Stimulated activated CD8-positive, alpha-beta memory T cell treated with anti-CD3 and anti-CD28 coated beads, Interleukin-15, amount 100 ng/mL, for 4 hours (primary cell): ENCODE measurements at regions not wholly inside any gene's neighbourhood (a gene's known extent, or its start where the extent isn't known, plus 50 kb on each side); places are given as distances from the start of the nearest gene placed in this dataset.
"Not testable (repeated sequence)": the region's sequence is repeated elsewhere in the genome, so short reads cannot be mapped to it uniquely, and the experiment has no call there.

Experiments
- DNase-seq, 2 donors: peaks; one replicate each; pipeline ENCODE4 v3.0.0-alpha.2; 2020; ENCODE audit warnings: low read depth in 2 of 2

DNA sequence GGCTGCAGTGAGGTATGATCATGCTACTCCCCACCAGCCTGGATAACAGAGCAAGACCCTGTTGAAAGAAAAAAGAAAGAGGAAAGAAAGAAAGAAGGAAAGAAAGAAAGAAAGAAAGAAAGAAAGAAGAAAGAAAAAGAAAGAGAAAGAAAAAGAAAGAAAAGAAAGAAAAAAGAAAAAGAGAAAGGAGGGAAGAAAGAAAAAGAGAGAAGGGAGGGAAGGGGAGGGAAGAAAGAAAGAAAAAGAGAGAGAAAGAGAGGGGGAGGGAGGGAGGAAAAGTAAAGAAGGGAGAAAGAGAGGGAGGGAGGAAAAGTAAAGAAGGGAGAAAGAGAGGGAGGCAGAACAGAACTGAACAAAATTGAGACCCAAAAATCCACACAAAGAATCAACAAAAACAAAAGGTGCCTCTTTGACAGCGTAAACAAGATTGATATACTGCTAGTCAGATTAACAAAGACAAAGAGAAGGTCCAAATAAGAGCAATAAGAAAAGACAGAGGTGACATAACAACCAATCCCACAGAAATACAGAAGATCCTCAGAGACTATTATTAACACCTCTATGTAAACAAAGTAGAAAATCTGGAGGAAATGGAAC is 293.9 kb upstream of the AMIGO2 start:
- DNase-seq = no peak

DNA sequence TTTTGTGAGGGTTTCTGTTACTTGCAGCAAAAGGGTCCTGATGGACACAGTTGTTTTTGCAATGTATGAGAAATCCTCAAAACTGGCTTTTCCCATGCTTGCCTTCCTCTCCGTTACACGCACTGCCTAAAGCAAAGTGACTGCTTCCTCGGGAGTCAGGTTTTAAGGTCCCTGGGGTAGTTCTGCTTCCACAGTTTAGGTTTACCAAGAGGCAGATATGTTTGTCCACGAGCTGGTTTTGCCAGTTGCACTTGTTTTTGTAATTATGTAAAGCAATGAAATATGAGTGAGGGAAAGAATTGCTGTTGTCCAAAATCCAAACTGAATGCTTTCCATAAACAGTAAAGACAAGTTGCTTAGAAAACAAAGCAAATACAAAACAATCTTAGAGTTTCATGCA is 290.7 kb upstream of the AMIGO2 start:
- no peak for DNase-seq

DNA sequence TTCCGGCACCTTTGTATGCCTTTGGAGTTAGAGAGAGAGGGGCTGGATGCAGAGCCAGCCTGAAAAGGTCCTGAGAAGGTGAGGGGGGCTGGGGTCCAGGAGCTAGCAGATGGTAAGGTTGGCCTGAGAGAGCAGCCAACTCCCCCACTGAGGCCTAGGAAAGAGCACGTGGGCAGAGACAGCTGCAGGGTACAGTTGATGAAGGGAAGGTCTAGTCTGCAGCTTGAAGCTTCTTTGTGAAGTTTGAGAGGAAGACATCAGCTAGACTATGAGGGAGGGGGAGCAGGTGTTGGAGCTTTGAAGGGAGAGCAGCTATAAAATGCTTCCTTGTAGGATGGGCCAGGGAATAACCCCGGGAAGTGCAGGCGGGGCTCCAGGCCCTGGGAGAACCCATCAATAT is 289.3 kb upstream of the AMIGO2 start:
- no peak for DNase-seq

DNA sequence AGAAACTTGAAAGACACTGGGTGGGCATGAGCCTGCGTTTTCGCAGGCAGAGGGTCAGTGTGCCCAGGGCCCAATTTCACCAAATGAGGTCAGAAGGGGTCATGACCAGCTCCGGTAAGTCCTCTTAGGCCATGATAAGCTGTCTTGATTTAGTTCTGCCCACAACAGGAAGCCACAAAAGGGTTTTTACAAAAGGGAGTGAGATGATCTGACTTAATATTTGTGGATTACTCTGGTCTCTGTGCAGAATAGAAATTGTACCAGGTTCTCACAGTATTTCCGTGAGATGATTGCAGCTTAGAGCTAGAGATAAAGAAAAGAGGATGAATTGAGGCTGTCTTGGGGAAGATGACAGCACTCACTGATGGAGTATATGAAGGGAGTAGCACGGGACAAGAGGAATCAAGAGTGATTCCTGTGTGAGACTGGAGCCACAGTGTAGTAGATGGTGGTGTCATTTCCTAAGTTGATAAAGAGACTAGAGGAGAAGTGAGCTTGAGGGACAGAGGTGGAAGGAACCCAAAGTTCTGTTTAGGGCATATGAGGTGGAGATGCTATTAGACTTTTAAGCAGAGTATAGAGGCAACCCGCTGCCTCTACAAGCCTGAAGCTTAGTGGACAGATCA is 288.3 kb upstream of the AMIGO2 start:
- no peak for DNase-seq

DNA sequence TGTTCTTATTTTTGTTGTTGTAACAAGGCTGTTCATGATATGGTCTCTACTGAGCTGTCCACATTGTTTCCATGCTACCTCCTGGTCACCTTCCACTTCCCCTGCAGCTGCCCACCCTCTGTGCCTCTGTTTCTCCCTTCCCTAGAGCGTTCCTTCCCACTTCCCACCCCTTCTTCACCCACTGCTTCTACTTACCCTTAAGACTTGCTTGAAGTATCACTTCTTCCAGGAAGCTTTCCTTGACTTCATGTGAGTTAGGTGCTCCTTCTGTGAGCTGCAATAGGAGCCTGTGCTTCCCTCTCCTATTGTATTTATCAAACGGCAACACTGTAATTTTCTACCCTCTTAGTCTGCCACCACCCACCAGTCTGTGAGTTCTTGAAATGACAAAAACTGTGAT is 286.8 kb upstream of the AMIGO2 start:
- DNase-seq = no peak

DNA sequence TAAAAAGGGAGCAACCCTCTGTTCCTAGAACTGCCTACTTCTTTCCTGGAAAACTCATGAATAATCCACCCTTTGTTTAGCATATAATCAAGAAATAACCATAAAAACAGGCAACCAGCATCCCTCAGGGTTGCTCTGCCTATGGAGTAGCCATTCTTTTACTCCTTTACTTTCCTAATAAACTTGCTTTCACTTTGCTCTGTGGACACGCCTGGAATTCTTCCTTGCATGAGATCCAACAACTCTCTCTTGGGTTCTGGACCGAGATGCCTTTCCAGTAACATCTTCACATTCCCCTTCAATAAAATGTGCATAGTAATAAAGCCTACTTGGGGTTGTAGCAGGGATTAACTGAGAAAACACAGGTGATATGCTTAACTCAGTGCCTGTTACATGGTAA is 286.4 kb upstream of the AMIGO2 start:
- no peak for DNase-seq

DNA sequence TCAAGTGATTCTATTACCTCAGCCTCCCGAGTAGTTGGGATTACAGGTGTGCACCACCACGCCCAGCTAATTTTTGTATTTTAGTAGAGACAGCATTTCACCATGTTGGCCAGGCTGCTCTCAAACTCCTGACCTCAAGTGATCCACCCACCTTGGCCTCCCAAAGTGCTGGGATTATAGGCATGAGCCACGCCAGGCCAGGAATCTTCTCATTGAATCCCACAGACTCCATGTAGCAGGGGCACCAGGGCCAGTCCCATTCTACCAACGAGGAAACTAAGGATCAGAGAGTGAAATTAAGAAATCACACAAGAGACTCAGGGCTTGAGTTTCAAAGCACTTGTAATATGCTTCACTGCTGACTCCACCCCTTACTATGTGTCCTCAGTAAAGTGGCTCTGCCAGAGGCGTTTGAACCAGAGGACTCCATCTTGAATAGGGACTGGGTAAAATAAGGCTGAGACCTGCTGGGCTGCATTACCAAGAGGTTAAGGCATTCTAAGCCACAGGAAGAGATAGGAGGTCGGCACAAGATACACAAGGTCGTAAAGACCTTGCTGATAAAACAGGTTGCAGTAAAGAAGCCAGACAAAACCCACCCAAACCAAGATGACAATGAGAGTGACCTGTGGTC is 285.8 kb upstream of the AMIGO2 start:
- not testable (repeated sequence) for DNase-seq

DNA sequence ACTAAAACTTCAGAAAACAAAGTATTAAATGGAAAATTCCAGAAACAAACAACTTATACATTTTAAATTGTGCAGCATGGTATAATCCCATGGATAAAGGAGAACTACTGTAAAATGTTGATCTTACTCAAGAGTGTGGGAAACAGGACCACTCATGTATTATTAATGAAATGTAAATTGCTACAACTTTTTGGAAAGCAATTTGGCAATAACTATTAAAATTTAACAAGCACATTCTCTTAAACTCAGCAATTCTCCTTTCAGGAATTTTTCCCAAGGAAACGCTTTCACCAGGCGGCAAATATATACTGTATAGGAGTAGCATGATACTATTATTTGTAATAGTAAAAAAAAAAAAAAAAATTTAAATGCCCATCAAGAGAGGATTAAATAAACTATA is 284.5 kb upstream of the AMIGO2 start:
- no peak for DNase-seq

DNA sequence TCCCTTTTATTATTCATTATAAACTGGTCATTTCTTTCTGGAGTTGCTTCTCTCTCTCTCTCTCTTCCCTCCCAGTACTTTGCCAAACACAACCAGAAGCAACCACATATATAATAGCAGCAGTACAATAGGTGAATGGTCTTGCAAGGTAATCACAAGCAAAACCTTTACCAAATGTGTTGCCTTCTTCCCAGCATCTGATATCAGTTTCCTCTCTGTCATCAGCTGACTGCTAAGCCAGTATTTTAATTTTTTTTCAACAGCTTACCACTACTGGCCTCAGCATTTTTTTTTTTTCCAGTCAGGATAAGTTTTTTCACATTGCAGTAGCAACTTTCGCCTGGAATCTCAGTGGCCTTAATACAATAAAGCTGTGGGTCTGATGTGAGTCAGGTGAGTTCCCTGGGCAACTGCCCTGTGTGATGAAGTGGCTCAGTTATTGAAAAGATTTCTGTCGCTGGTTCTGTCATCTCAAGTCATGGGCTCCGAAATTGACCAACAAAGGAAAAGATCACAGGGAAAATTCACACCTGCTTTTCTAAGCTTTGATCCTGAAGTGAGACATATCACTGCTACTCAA is 282.5 kb upstream of the AMIGO2 start:
- no peak for DNase-seq

DNA sequence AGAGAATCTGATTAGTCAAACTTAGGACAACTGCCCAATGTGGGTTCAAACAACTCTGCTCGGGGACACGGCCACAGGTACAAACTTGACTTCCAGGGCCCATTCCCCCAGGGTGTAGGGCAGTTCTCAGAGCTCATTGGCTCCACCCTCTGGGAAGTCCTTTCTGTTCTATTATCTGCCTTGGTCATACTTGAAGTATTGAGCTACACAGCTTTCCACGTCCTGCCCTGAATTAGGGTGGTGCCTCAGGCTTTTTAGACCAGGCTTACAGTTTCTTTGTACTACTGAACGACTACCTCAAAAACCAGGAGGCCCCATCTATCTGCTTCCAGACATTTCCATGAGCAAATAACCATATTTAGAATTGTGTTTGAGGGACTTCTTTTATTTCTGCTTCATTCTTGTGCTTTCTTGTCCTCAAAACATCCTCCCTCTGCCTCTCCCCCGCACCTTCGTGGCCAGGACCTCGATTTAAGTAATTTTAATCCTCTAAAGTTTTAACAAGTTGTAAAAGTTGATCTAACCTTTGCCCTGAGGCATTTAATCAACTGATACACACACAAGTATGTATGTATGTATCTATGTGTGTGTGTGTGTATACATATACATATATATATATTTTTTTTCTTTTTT is 281.7 kb upstream of the AMIGO2 start:
- DNase-seq = peak in 1 of 2 donors; percentile 40

DNA sequence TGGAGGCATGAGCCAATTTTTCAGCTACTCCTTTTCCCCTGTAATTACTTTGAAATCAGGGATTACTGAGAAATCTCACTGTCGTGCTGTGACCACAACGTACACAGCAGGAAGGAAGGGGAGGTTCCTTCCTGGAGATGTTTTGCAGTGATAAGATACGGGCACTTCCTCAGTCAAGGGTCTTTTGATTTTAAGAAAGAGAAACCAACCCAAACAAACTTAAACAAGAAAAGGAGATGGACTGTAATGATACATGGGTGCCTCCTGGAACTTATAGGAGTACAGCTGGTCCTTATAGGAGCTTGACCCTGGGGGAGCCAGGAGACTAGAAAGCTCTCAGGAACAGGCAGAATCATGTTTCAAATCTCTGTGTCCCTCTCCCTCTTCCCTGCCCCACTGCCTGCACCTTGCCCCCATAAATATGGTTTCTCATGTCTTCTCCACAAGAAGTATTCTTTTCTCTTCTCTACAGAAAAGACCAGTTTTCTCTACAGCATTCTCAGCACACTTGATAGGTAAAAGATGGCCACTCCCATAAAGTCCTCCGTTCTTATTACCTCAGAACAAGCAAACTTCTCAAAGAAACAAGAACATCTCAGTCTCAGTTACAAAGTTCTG is 281.1 kb upstream of the AMIGO2 start:
- DNase-seq = peak in 1 of 2 donors; percentile 42

DNA sequence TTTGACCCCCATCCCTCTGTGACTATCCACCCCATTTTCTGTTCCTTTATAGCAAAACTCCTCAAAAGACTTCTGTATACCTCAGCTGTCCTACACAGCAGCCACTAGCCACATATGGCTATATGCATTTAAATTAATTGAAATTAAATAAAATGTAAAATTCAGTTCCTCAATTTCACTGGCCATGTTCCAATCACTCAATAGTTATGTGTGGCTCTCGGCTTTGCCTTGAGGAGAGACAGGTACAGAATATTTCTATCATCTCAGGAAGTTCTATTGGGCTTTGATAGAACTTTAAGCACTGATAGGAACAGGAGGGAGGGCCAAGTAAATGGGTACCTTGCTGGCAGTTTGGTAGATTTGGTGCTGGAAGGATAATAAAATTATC is 280.3 kb upstream of the AMIGO2 start:
- DNase-seq = no peak

DNA sequence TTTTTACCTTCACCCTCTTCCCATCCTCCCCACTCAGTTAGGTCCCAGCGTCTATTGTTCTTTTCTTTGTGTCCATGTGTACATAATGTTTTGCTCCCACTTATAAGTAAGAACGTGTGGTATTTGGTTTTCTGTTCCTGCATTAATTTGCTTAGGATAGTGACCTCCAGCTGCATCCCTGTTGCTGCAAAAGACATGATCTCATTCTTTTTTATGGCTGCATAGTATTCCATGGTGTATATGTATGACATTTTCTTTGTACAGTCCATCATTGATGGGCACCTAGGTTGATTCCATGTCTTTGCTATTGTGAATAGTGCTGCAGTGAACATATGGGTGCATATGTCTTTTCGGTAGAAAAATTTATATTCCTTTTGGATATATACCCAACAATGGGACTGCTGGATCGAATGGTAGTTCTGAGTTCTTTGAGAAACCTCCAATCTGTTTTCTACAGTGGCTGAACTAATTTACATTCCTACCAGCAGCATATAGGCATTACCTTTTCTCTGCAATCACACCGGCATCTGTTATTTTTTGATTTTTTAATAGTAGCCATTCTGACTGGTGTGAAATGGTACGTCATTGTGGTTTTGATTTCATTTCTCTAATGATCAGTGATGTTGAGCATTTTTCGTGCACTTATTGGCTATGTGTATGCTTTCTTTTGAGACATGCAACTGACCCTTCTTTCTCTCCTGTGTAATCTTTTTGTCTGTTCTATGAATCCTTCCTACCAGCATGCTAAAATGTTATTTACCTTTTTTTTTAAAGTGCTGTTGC is 279.7 kb upstream of the AMIGO2 start:
- no peak for DNase-seq

DNA sequence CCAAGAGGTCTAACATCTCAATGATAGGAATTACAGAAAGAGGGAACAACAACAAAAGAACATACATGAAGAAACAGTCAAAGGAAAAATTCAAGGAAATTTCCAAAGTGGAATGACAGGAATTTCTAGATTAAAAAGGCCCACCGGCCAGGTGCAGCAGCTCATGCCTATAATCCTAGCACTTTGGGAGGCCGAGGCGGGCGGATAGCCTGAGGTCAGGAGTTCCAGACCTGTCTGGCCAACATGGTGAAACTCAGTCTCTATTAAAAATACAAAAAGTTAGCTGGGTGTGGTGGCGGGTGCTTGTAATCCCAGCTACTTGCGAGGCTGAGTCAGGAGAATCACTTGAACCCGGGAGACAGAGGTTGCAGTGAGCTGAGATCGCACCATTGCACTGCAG is 277.2 kb upstream of the AMIGO2 start:
- not testable (repeated sequence) for DNase-seq

DNA sequence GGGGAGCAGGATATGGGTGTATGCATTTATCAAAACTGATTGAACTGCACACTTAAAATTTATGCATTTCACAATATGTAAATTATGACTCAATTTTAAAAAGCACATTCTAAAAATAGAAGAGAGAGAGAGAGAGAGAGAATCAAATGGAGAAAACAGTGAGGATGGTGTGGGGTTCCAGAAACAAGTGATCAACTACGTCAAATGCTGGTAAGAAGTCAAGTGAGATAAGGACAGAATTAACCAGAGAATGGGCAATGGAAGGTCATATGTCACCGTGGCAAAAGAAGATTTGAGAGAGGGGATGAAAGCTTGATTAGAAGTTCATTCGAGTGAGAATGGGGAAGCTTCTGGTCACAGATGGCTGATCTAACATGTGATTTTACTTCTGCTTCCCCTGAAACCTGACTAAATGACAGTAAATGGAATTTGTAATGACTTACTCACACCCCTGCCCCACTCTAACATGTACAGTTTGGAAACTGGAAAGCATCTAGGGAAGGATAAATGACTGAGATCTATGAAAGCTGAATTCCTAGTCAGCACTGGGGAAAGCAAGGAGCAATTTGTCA is 276.5 kb upstream of the AMIGO2 start:
- DNase-seq = no peak

DNA sequence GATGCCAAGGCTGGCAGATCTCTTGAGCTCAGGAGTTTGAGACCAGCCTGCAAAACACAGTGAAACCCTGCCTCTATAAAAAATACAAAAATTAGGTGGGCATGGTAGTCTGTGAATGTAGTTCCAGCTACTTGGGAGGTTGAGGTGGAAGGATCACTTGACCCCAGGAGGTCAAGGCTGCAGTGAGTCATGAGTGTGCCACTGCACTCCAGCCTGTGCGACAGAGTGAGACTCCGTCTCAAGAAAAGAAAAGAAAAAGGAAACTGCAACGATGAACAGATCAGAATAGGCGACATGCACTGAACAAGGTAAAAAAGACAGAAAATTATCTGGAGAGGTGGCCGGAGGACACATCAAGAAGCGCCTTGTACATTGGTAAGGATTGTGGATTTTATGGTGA is 273.7 kb upstream of the AMIGO2 start:
- no peak for DNase-seq

DNA sequence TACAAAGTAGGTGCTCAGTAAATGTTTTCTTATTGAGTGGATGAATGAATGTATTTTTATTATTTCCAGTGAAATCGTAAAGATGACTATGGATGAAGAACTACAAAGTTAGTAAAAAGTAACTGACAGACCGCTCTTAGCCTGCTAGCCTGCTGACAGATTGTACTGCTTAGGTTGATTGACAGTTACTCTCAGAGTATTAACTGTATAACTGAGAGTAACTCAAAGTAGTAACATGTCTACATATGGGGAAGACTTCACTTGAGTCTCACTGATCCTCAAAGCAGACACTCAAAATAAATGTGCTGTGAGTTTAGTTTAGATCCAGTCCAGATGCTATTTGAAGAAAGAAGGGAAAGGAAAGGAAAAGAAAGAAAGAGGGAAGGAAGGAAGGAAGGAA is 272.3 kb upstream of the AMIGO2 start:
- no peak for DNase-seq

DNA sequence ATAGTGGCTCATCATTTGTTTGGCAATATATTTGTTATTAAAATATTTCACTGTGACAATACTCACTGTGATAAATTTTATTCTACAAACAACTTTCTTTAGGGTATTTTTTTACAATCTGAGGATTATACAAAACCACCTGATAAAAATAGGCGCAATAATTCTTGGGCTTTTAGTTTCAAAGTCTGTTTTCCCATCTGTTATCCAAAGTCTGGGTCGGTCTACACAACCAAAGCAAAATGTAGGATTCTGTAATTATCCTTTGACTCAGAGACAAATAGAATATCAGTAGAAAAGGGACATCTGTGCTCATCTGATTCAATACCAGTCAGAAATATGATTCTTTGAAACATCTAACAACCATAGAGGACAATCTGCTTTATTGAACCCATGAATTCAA is 271.8 kb upstream of the AMIGO2 start:
- DNase-seq = no peak

DNA sequence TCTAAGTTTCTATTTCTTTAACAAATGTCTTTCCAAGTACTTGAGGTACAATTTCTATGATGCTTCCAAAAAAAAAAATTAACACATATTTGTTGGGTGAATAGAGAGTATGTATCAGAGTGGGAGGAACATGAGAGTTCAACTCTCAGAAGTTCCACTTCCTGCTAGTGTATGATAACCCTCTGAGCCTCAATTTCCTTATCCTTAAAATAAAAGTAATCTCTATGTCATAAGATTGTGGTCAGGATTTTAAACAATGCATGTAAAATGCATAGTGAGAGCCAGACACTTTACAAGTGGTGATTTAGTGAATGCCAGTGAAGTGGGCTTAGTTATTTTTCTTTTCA is 270.3 kb upstream of the AMIGO2 start:
- DNase-seq = no peak

DNA sequence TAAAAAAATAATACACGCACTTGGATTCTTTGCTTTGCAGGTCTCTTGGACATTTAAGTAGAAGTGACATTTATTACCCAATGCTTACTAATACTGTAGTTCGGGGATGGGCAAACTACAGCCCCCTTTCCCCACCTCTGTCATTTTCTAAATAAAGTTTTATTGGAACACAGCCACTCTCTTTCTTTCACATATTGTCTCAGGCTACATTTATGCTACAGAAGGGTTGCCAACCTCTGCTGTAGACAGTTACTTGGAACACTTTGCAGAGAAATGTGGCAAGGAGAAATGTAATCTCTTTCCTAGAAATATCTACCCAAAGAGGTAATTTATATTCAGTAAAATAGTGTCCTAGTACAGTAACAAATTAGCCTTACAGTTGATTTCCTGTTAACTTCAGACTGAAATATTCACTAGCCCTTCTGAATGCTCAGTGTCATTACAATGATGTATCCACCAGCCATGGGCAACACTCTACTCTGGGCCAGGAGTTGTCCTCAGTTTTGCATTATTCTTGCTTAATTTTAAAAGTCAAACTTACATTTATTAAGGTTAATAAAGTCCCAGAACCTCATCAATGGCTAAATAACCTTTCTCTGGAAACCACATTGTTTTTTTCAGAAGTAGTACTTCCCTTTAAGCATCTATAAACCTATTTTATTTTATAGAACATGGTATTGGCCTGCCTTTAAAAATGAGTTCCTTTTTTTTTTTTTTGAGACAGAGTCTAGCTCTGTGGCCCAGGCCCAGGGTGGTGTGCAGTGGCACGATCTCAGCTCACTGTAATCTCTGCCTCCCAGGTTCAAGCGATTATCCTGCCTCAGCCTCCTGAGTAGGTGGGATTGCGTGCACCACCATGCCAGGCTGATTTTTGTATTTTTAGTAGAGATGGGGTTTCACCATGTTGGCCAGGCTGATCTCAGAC is 269.6 kb upstream of the AMIGO2 start:
- no peak for DNase-seq
